Fibroblast of pulmonary artery (primary cell): ENCODE measurements at regions not wholly inside any gene's neighbourhood (a gene's known extent, or its start where the extent isn't known, plus 50 kb on each side); places are given as distances from the start of the nearest gene placed in this dataset.

Experiments used
- DNase-seq: peaks from one replicate; pipeline ENCODE4 v3.0.0-alpha.2; 2010; ENCODE audit warnings: low read depth
- H3K4me3 ChIP-seq: replicated peaks from 2 replicates; pipeline ENCODE4 v1.5.1; 2011; ENCODE audit warnings: low read depth, mild to moderate bottlenecking, control low read depth, low read length, moderate library complexity
- TF ChIP-seq, protein P1 (sequence below): IDR thresholded peaks from 2 replicates; pipeline ENCODE4 v1.5.1; 2011; ENCODE audit warnings: mild to moderate bottlenecking, control low read depth, low read length, inconsistent platforms; ENCODE audit errors: missing control alignments

DNA sequence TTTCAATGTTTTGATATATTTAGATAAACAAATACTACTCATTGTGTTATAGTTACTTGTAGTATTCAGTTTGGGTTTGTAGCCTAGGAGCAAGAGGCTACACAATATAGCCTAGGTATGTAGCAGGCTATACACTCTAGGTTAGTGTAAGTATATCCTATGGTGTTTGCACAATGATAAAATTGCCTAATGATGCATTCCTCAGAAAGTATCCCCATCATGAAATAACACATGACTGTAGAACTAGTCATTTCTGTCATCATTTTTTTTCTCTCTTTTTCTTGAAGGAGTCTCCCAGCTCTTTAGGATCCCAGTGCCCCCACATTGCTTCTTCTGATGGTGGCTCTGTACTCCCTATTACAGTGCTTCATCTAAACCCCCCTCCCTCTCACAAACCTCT lies 157.7 kb upstream of the CADPS start:
- no peak overlapping the region for H3K4me3 ChIP-seq
- TF ChIP-seq, protein P1, sequence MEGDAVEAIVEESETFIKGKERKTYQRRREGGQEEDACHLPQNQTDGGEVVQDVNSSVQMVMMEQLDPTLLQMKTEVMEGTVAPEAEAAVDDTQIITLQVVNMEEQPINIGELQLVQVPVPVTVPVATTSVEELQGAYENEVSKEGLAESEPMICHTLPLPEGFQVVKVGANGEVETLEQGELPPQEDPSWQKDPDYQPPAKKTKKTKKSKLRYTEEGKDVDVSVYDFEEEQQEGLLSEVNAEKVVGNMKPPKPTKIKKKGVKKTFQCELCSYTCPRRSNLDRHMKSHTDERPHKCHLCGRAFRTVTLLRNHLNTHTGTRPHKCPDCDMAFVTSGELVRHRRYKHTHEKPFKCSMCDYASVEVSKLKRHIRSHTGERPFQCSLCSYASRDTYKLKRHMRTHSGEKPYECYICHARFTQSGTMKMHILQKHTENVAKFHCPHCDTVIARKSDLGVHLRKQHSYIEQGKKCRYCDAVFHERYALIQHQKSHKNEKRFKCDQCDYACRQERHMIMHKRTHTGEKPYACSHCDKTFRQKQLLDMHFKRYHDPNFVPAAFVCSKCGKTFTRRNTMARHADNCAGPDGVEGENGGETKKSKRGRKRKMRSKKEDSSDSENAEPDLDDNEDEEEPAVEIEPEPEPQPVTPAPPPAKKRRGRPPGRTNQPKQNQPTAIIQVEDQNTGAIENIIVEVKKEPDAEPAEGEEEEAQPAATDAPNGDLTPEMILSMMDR = no peak
- no peak for DNase-seq

DNA sequence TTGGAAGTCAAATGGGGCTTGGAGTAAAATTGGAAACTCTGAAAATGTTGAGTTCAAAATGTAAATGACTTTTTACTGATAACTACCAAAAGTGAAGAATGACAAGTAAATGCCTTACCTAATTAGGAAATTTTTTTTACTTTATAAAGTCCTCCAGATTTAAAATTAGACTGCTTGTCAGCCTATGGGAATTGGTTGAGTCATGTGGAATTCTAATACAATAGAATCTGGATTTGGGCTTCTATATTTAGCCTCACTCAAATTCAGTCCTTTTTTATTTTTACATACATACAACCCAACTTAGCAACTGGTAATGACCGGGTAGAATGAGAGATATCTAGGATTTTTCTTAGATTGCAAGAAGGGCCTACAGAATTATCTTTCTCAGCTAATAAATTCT lies 158.9 kb upstream of the CADPS start:
- DNase-seq = no peak
- TF ChIP-seq, protein P1 = no peak
- no peak overlapping the region for H3K4me3 ChIP-seq

DNA sequence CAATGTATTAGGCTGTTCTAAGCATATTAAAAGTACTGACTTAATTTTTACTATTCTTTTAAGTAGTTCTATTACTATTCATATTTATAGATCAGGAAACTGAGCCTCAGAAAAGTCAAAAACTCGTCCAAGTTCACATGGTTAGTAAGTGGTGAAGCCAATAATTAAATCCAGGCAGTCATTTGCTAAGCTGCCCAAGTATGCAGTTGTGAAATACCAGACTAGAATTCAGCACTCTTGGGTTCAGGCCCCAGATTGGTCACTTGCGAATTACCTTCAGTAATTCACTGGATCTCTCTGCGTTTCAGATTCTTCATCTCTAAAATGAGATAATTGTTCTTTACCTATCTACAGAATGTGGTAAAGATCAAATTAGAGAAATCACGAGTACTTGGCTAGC lies 161.9 kb upstream of the CADPS start:
- DNase-seq = no peak
- TF ChIP-seq, protein P1 = no peak
- no peak overlapping the region for H3K4me3 ChIP-seq

DNA sequence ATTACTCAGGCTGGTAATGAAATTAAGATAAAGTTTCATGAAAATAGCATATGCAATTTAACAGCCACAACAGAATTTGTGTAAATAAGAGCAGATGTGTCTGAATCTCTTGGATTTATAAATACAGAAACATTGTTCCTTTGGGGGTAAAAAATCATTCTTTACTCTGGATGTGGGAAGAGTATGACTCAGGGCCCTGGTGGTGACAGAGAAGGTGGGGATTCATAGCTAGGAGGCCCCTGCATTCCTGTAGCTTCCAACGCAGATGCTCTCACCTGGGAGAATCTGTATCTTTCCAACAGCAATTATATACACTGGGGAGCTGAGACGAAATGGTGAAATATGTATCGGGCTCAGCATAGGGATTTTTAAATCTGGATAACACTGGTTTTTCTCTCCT lies 167.6 kb upstream of the CADPS start:
- no peak overlapping the region for H3K4me3 ChIP-seq
- no peak for DNase-seq
- TF ChIP-seq, protein P1 = no peak

DNA sequence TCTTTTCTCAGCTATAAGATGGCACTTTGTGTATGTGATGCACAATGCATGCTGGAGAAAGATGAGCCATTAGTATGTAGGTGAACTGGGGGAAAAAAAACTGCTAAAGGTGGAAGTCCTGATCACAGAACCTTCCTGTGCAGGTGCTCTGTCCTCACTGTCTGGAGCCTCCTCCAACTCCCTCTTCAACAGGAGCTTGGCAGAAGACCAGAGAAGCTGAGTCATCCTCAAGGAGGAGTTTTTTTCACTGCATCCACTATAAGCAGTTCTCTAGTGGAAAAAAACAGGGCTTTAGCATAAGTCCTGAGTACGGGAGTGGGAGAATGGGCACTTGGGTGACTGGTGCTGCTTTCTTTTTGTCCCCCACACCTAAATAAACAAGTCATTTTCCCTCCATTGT lies 168.4 kb upstream of the CADPS start:
- no peak for DNase-seq
- TF ChIP-seq, protein P1 = no peak
- H3K4me3 ChIP-seq = no peak overlapping the region

DNA sequence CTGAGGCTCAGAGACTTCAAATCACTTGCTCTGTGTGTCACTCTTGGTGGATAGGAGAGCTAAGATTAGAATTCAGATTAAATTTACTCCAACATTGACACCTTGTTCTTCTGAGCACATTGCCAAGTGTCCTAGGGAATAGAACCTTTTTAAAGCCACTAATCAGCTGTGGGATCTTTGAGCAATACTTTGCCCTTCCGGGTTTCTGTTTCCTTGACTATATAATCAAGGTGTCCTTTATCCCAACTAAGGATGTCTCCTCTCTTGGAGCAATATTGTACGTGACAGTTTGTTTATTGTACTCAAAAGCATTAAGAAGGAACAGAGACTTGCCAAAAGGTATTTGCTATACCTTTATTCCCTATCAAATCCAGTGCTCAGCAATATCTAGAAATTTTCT lies 170.9 kb upstream of the CADPS start:
- DNase-seq = no peak
- TF ChIP-seq, protein P1 = no peak
- no peak overlapping the region for H3K4me3 ChIP-seq

DNA sequence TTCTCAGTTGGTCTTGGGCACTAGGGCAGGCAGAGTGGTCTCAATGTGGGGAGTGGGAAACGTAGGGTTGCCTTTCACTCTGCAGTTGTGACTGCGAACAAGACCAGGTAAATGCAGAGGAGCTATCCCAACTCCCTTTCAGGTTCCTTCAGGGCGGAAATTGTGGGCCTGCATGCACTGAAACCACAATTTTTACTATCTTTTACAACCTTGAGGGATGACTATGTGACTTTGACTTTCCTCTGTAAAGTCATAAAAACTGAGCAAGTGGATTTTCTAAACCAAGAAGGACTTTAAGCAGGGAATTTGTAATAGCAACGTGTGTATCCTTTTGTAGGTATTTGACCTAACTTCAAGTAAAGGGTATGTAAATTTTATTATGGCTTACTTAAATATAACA lies 171.4 kb upstream of the CADPS start:
- TF ChIP-seq, protein P1 = no peak
- no peak for DNase-seq
- no peak overlapping the region for H3K4me3 ChIP-seq
